ENCODE measurements at regions not wholly inside any gene's neighbourhood (a gene's known extent, or its start where the extent isn't known, plus 50 kb on each side); places are given as distances from the start of the nearest gene placed in this dataset.
"Not testable (repeated sequence)": the region's sequence is repeated elsewhere in the genome, so short reads cannot be mapped to it uniquely, and the experiment has no call there.

GRCh38 chr3:152104847-152105415 lies 163.8 kb upstream of the MBNL1 start:
- DNase-seq, result no peak

DNA sequence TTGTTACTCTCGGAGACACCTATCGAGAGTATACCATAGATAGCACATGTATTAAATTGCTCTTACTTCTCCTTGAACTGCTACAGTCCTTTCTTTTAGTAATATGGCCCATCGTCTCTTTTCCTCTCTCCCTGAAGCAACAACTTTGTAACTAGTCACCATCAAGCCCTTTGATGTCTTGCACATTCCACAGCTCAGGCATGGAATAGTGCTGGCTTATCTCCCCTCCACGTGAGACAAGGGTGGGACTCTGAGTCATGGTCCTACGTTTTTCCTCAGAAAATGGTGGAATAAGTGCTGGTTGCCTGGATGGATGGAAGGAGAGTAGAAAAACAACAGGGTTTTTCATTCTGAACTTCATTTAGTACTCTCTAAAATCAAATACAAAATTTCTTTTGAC lies 163.3 kb upstream of the MBNL1 start:
- DNase-seq, result no peak

DNA sequence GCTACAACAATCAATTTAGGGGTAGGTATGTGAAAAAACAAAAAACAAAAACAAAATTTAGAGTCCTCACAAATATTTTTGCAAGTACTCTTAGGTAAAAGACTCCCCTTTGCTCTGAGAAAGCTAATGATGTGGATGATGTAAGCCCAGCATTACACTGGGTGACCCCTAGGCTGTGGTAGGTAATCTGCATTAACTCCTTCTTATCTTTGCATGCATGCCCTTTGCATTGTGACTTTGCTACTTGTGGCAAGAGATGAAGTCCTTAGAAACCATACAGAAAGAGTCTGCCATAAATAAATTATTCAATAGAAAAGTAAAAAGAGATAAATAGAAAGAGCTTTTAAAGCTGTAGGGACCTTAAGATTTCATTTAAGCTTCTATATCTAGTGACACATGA lies 159.7 kb upstream of the MBNL1 start:
- no peak for DNase-seq

- DNase-seq, result no peak
These were observed 155.3 kb upstream of the MBNL1 start for GRCh38 chr3:152113413-152113812.

DNA sequence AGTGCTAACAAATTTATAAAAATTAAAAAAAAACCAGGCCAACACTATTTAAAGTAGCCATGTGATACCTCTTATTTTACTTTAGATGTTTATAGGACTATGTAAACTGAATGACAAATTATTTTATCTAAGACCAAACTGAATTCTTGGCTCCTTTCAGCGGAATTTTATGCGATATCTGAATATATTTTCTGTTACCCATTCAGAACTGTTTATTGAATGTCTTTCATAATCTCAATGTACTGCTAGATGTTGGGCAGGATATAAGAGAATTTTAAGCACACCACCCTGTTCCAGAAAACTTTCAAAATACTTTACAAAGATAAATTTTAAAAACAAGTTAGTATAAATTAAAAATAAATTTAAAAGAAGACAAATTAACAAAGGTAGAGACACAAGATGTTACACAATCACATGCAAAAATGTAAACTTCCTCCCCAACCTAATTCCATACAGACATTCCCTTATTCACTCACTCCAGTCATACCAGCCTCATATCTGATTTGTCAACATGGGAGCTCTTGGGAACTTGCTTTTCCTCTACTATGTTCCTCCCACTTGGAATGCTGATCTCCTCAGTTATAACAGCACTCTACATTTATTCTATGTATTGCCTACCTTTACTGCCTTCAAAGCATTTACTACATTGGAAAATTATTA lies 154.6 kb upstream of the MBNL1 start:
- DNase-seq, result no peak

GRCh38 chr3:152120601-152121269 lies 148.0 kb upstream of the MBNL1 start:
- no peak for DNase-seq

- DNase-seq, result peak; percentile 1 to 72
These were observed 147.5 kb upstream of the MBNL1 start for GRCh38 chr3:152121270-152121636.

- no peak for DNase-seq
These were observed 145.9 kb upstream of the MBNL1 start for GRCh38 chr3:152122851-152123250.

DNA sequence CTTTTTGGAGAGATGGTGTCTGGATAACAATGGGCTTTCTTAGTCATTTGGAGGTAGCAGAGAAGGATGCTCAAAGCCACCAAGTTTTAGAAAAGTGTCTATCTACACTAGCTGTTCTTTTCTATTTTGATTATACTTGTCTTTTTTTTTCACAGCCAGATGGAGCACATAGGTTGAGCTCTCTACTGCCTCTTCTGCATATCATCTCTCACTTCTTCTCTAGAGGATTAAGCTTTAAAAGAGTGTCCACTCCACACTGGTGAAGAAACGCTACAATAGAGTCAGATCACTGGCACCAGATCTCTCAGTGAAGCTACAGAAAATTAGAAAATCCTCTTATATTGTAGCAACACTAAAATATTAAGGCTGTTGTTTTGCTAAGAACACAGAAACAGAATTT lies 145.3 kb upstream of the MBNL1 start:
- DNase-seq, result peak in 1 of 2 experiments; percentile 16

GRCh38 chr3:152126260-152126659 lies 142.5 kb upstream of the MBNL1 start:
- DNase-seq, result no peak

- DNase-seq, result no peak
These were observed 141.7 kb upstream of the MBNL1 start for GRCh38 chr3:152127058-152127457.

GRCh38 chr3:152128356-152128755 lies 140.4 kb upstream of the MBNL1 start:
- no peak for DNase-seq

- no peak for DNase-seq
These were observed 129.1 kb upstream of the MBNL1 start for GRCh38 chr3:152139651-152140050.

GRCh38 chr3:152146461-152146860 lies 122.3 kb upstream of the MBNL1 start:
- no peak for DNase-seq

GRCh38 chr3:152147748-152148147 lies 121.0 kb upstream of the MBNL1 start:
- DNase-seq, result no peak

GRCh38 chr3:152148579-152148978 lies 120.2 kb upstream of the MBNL1 start:
- DNase-seq, result no peak

DNA sequence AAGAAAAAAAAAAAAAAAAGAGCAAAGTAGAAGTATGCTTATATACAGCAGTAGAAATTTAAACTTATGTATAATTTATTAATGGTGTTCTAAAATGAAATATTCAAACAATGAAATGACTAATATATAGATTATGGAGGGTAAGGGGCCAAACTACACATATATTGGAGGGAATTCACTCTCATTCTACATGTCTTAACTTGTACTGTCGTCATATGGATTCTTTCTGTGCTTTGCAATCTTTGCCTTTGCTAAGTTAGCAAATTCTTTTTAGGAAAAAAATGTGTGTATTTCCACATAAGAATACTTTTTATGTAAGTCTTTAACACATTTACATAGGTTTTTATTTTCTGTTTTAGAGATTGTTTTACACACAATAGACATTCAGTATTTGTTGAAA lies 118.9 kb upstream of the MBNL1 start:
- DNase-seq, result no peak

DNA sequence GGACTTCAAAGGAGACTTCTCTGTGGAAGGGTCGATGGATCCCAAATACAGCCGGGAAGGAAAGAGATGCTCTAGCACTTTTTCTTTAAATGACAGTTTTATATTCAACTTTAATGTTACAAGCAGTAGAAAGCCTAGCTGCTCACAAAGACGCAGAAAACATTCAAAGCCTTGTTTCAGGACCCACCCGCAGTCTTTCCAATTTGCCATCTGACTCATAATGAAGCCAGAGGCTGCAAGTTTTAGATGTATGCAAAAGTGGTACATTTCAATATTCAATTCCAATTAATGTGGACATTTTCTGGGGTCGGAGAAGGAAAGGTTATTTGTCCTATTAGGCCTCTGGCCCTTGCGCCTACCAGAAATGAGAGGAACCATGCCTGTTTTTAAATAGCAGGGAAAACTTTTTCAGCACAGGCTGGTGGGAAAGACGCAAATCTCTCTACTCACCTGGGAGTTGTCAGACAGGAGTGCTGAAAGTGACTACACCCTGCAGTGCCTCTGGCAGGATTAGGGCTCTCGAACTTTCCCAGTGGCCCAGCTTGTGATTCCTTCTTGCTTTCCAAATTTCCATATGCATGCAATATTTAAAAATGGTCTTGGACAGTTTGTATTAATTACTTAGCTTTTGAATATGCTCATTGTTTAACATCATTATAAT lies 117.4 kb upstream of the MBNL1 start:
- no peak for DNase-seq

DNA sequence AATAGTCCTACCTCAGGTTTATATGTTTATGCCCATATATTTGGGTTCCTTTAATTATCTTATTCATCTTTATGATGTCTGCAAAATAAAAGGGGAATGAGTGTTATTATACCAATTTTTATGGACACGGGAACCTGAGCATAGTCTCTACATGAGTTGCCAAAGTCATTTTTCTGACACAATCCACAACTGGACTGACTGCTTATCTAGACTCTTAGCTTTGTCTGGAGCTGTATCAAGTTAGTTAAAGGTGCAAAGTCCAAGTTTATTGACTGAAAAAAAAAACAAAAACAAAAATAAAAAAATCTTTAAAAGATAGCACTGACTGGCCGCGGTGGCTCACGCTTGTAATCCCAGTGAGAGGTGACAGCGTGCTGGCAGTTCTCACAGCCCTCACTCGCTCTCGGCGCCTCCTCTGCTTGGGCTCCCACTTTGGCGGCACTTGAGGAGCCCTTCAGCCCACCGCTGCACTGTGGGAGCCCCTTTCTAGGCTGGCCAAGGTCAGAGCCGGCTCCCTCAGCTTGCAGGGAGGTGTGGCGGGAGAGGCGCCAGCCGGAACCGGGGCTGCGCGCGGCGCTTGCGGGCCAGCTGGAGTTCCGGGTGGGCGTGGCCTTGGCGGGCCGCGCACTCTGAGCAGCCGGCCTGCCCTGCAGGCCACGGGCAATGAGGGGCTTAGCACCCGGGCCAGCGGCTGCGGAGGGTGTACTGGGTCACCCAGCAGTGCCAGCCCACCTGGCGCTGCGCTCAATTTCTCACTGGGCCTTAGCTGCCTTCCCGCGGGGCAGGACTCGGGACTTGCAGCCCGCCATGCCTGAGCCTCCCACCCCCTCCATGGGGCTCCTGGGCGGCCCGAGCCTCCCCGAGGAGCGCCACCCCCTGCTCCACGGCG lies 116.6 kb upstream of the MBNL1 start:
- DNase-seq, result not testable (repeated sequence)

DNA sequence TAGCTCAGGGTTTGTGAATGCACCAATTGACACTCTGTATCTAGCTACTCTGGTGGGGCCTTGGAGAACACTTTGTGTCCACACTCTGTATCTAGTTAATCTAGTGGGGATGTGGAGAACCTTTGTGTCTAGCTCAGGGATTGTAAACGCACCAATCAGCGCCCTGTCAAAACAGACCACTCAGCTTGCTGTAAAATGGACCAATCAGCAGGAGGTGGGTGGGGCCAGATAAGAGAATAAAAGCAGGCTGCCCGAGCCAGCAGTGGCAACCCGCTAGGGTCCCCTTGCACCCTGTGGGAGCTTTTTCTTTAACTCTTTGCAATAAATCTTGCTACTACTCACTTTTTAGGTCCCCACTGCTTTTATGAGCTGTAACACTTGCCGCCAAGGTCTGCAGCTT lies 115.6 kb upstream of the MBNL1 start:
- DNase-seq, result not testable (repeated sequence)

DNA sequence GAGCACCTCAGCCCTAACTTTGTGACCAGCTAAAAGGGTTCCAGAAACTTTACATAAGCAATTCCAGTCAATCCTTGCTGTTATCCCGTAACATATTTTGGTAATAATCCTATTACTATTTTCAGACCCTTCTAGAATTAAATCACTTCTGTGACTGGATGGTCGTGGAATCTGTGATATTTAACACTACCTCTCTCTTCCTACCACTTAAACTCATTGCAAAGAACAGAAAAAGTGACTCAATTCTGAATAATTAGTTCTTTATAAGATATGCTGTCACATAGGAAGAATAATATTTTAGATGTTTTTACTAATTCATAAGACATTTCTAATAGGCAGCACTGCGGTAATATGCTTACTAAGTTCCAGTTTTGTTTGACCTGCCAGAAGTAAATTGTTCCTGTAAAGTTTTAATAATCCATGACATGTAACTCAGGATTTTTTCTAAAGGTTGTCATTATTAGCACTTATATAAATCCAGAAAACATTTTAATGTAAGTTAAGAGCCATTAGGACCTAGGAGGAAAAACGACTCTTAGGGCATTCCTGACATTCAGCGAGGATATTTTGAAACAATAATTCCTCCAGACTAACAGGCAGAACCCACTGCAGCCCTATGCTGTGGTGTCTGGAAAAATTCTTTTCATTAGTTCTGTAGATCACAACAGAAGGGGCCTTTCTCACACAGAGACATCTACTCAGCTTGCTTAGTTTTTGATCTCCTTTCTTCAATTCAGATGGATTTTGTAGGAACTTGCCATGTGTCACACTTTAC lies 113.3 kb upstream of the MBNL1 start:
- DNase-seq, result no peak

GRCh38 chr3:152156880-152157279 lies 111.8 kb upstream of the MBNL1 start:
- no peak for DNase-seq
